Right ventricle myocardium superior (tissue), 1 donor: ENCODE measurements at regions not wholly inside any gene's neighbourhood (a gene's known extent, or its start where the extent isn't known, plus 50 kb on each side); places are given as distances from the start of the nearest gene placed in this dataset.
"Not testable (repeated sequence)": the region's sequence is repeated elsewhere in the genome, so short reads cannot be mapped to it uniquely, and the experiment has no call there.

Experiments used
- ATAC-seq: fragments of 200-7000 bp; cut with Tn5 transposase; one replicate; pipeline ENCODE4 v1.9.1; 2020; ENCODE audit warnings: mild to moderate bottlenecking; ENCODE audit not compliant: poor library complexity
- DNase-seq: peaks from one replicate; pipeline ENCODE4 v3.0.0-alpha.2; 2020
- intact Hi-C: fragments of 100-400 bp; cut with DNase I; formaldehyde crosslinking; loops from one replicate; pipeline ENCODE4 v1.11.2; 2022
- donor health status: DM: no; HTN: yes; CAD: no; lungs with severe emphysema.

- ATAC-seq, result no peak
- DNase-seq, result no peak
- intact Hi-C loops, result no loop called here
These were observed 1894.7 kb downstream of the MAT2B start for GRCh38 chr5:165400086-165400485.

DNA sequence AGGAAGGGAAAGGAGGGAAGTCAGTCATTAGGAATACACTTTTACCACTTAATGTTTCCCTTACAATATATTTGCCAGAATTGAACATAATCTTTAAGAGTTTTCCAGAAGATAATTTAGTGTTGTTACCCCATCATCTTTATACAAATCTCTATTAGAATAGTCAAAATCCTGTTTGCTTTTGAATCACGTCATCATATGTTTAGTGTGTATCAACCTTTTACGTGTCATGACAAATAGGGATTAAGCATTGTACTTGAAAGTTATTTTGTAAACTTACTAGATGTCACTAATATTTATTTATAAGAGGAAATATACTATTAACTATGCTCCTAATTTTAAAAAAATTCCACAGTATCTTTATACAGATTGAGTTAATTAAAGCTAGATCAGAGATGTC lies 1899.5 kb downstream of the MAT2B start:
- intact Hi-C loops, result no loop called here
- DNase-seq (no peak), ATAC-seq (no peak)

DNA sequence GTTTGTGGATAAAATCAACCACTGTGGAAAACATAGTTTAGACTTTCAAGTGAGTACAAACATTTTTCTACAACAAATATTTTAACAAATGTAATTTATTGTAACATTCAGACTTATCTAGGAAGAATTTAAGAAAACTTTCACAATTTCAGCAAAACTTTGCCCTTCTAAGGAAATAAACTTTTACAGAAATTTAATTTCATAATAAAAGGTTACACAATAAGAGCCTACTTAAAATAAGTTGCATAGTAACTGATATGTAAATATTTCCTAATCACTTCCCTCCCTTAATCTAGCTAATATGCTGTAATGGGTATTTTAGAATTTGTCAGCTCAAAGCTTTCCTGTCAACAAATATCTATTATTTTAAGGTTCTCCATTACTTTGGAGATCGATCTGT lies 1899.9 kb downstream of the MAT2B start:
- intact Hi-C loops, result no loop called here
- DNase-seq, result no peak
- no peak for ATAC-seq

- no peak for ATAC-seq
- DNase-seq, result no peak
- intact Hi-C loops, result no loop called here
These were observed 1901.9 kb downstream of the MAT2B start for GRCh38 chr5:165407352-165407751.

DNA sequence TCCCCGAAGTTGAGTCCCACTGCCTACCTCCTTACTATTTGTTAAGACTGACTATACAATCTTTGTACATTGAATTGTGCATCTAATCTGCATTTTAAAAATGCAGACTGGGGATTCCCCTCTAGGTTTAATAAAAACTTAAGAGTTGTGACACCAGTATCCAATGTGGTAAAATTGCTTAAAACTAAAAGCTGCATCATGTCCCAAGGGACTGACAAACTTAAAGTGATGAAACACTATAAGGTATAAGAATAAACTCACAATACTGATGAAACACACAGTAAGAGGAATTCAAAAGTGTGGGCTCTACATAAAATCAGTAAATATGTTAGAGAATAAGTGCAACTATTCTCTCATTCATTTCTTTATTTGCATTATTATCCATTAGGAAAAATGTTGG lies 1905.1 kb downstream of the MAT2B start:
- ATAC-seq (no peak), DNase-seq (no peak)
- intact Hi-C loops, result no loop called here

GRCh38 chr5:165411532-165411931 lies 1906.1 kb downstream of the MAT2B start:
- ATAC-seq, DNase-seq, intact Hi-C loops: not testable (repeated sequence)

DNA sequence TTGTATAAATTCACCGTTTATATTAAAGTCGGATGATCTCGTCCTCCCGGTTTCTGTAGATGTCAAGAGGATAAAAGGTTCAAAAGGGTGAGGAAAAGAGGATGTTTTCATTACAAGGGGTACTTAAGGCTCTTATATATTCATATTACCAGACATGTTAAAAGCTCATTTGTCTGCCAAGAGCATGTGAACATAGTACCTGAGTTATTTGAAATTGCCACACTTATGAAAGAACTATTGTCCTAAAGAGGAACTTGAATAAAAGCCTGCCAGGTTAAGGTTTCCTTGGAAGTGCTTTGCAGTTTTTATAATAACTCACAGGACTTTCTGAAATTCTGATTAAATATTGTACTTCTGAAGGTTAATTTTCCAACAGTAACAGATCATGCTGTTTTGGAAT lies 1915.1 kb downstream of the MAT2B start:
- ATAC-seq (no peak), DNase-seq (no peak)
- intact Hi-C loops, result no loop called here

GRCh38 chr5:165423697-165424299 lies 1918.4 kb downstream of the MAT2B start:
- intact Hi-C loops, result no loop called here
- no peak for DNase-seq
- ATAC-seq, result no peak

DNA sequence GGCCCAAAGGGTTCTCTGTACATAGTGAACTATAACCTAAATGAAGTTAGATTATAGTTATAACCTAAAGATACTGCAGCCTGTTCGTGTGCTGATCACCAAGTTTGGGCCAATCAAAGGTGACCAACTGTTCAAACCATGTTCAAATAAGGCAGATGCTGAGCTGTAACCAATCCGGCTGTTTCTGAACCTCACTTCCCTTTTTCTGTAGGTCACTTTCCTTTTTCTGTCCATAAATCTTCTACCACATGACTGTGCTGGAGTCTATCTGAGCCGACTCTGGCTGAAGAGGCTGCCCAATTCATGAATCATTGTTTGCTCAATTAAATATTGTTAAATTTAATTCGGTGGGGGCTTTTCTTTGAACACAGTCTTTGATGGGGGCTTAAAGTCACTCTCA lies 1920.2 kb downstream of the MAT2B start:
- intact Hi-C loops, result no loop called here
- DNase-seq (no peak), ATAC-seq (no peak)

GRCh38 chr5:165448753-165449152 lies 1943.3 kb downstream of the MAT2B start:
- intact Hi-C loops, result no loop called here
- DNase-seq (no peak), ATAC-seq (no peak)

- intact Hi-C loops, result no loop called here
- ATAC-seq (no peak), DNase-seq (no peak)
These were observed 1952.6 kb downstream of the MAT2B start for GRCh38 chr5:165457859-165458481.

DNA sequence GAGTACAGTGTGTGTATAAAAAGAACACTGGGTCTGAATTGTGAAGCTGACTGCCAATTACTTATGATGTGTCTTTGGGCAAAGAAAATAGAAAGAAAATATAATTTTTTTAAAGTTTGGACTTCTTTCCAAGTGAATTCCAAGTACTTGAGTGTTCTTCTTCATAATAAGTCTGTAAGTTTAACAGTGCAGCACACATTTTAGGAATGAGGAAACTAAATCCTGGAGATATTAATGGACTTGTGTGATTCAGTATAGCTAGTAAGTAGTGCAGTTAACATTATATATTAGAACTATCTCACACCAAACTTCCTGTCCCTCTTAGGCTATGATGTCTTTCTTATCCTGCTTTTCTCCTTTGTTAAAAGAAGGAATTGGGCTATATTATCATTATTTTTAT lies 1953.8 kb downstream of the MAT2B start:
- DNase-seq (no peak), ATAC-seq (no peak)
- intact Hi-C loops, result no loop called here

GRCh38 chr5:165460911-165461310 lies 1955.5 kb downstream of the MAT2B start:
- ATAC-seq, result no peak
- intact Hi-C loops, result no loop called here
- no peak for DNase-seq

DNA sequence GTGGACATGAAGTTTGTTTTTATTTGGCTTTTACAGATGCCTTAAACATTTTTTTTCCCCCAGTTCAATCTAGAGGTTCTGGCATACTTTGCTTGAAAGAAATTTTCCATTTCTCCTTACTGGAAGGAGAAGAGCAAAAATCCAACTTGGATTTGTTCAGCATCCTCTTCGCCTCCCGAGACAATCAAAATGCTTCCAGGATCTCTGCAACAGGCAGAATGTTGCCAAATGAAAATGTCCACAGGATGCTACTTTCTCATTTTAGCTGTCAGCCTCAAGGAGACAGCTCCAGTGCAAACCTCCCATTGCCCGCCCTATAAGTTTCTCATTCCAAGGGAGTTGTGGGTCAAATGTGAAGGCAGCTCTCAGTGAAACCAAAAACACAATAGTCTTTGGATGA lies 1972.1 kb downstream of the MAT2B start:
- intact Hi-C loops, result no loop called here

DNA sequence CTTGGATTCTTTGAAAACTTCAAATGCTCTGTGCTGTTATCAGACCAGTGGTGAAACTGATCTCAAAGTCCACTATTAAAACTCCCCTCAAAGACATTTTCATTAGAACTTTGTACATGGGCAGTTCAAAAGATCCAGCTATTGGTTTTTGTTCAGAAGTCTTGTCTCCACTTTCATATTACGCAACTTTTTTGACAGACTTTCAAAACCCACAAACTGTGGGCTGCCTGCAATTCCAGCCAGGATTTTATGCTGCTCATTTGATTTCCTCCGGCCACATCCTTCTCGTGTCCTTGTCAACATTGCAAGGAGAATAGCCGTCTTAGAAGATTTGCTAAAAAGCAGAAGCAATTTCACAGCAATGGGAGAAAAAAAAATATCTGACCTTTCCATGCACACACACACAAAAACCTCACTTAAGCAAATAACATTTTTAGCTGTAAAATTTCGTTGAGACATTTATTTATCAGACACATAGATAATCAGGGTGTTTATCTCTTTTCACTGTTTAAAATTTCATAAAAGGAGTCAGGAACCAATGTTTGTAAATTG lies 1990.5 kb downstream of the MAT2B start:
- intact Hi-C loops, result no loop called here
- DNase-seq, result no peak
- no peak for ATAC-seq

More for the DNA sequence above, 1972.1 kb downstream of the MAT2B start:
- DNase-seq (no peak), ATAC-seq (no peak)

- no peak for ATAC-seq
- DNase-seq, result no peak
- intact Hi-C loops, result no loop called here
These were observed 1992.3 kb downstream of the MAT2B start for GRCh38 chr5:165497707-165498106.

DNA sequence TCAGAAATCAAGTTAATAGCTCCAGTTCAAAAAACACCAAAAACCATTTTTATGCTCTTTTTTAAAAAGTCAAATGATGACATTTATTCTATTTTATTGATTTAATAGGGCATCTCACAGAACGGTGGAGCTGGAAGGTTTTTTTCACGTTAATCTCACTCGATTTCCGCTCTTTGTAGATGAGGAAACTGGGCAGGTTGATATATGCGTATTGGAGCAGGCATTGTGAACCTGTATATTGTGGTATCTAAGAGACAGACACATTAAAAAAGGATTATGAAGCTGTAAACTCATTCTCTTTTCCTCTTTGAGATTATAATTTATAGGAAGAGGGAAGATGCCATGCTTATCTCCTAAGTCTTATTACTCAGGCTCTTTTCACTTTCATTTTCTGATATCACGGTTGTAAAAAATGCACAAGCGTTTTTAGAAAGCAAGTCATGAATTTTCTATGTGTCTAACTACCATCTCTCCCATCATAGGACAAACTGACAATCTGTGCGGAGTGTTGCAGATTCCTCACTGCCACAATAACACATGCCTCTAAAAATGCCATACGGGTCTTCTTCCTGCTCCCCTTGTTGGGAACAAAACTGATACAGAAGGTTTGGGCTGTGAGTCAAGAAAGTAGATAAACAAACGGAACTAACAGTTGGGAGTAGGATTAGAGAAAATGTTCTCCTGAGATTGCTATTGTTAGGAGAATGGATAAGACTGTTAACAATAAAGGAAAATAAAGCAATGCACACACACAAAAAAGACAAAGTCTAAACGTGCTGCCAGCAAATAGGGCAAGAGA lies 1997.7 kb downstream of the MAT2B start:
- ATAC-seq, result no peak
- no peak for DNase-seq
- intact Hi-C loops, result no loop called here

- DNase-seq (no peak), ATAC-seq (no peak)
- intact Hi-C loops, result no loop called here
These were observed 1999.3 kb downstream of the MAT2B start for GRCh38 chr5:165504674-165505073.

GRCh38 chr5:165508286-165508685 lies 2002.9 kb downstream of the MAT2B start:
- intact Hi-C loops, result no loop called here
- ATAC-seq (no peak), DNase-seq (no peak)

DNA sequence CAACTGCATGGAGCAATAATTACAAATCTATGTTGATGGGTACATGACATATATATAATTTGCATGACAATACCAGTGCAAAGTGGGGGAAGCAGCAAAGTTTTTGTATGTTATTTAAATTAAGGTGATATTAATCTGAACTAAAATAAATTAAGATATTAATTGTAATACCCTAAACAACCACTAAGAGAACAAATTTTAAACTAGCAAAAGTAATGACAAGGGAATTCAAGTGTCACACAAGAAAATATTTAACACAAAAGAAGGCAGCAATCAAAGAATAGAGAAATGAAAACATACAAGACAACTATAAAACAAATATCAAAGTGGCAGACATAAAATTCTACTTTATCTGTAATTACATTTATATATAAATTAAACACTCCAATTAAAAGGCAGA lies 2003.4 kb downstream of the MAT2B start:
- DNase-seq, result no peak
- no peak for ATAC-seq
- intact Hi-C loops, result no loop called here
